ENCODE measurements at regions not wholly inside any gene's neighbourhood (a gene's known extent, or its start where the extent isn't known, plus 50 kb on each side); places are given as distances from the start of the nearest gene placed in this dataset.

DNA sequence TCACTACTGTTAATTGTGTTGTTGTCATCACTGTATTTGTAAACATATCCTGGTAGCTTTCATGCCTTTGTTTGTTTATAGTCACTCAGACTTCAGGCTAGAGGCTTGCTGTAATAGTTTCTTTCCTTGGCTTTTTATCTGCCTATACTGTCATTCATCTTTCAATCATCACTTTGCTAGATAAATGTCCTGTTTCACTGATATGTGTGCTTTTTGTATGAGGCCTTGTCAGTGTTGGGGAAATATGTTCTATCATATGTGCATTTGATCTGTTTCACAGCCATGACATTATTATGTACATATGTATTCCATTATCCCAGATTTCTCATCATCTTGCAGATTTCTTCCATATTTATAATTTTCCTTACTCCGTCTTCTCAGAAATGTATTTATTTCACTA lies 558.9 kb upstream of the LRFN5 start:
- DNase-seq (ENCODE audit: low read depth in 2 of 2): no peak
- H3K4me3 ChIP-seq (replicated peaks in 1 of 2; ENCODE audit: low read depth in 2 of 2, low read length in 2 of 2): no peak overlapping the region
- TF ChIP-seq, protein P1, sequence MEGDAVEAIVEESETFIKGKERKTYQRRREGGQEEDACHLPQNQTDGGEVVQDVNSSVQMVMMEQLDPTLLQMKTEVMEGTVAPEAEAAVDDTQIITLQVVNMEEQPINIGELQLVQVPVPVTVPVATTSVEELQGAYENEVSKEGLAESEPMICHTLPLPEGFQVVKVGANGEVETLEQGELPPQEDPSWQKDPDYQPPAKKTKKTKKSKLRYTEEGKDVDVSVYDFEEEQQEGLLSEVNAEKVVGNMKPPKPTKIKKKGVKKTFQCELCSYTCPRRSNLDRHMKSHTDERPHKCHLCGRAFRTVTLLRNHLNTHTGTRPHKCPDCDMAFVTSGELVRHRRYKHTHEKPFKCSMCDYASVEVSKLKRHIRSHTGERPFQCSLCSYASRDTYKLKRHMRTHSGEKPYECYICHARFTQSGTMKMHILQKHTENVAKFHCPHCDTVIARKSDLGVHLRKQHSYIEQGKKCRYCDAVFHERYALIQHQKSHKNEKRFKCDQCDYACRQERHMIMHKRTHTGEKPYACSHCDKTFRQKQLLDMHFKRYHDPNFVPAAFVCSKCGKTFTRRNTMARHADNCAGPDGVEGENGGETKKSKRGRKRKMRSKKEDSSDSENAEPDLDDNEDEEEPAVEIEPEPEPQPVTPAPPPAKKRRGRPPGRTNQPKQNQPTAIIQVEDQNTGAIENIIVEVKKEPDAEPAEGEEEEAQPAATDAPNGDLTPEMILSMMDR (IDR thresholded peaks at IDR 0.05; ENCODE audit: low read depth, low read length): no peak

DNA sequence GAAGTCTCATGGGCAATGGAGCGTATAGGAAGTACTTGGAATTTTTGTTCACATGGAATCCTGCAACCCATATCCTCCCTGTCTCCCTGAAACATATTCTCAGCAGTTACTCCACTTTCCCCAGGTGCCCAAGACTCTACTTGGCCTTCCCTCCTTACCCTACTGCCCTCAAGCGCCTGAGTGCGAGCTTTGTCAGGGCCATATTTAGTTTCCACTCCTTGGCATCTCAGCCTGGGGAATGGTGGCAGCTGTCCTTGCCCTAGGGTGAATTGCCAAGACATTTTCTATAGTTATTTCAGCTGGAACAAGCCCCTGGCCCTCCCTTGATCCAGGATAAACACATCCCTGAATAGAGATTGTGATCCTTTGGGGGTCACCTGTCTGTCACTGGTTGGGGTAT lies 569.3 kb upstream of the LRFN5 start:
- TF ChIP-seq, protein P1 (IDR thresholded peaks at IDR 0.05; ENCODE audit: low read depth, low read length): no peak
- H3K4me3 ChIP-seq (replicated peaks in 1 of 2; ENCODE audit: low read depth in 2 of 2, low read length in 2 of 2): no peak overlapping the region
- DNase-seq (ENCODE audit: low read depth in 2 of 2): no peak

GRCh38 chr14:41034969-41035368 lies 571.7 kb upstream of the LRFN5 start:
- TF ChIP-seq, protein P1 (IDR thresholded peaks at IDR 0.05; ENCODE audit: low read depth, low read length): no peak
- no peak for DNase-seq (ENCODE audit: low read depth in 2 of 2)
- no peak overlapping the region for H3K4me3 ChIP-seq (replicated peaks in 1 of 2; ENCODE audit: low read depth in 2 of 2, low read length in 2 of 2)

GRCh38 chr14:41022932-41023331 lies 583.7 kb upstream of the LRFN5 start:
- peak in 1 of 2 donors; percentile 3 for DNase-seq (ENCODE audit: low read depth in 2 of 2)
- H3K4me3 ChIP-seq (replicated peaks in 1 of 2; ENCODE audit: low read depth in 2 of 2, low read length in 2 of 2): no peak overlapping the region
- TF ChIP-seq, protein P1 (IDR thresholded peaks at IDR 0.05; ENCODE audit: low read depth, low read length): no peak

DNA sequence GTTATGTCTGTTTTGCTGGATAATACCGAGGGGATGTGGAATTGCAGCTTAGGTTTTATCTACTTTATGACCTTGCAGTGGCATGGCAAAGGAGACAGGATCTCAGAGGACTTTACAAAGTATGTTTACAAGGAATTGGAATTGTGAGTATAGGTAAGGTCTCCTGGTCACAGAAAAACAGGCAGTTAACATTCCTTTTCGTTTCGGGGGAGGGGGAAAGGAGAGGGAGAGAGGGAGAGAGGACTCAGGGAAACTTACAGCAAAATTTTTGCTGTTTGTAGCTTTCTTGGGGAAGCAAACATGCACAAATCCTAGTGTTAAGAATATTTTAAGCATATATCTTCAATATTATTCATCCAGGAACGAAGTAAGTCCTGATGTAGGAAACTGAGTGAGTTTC lies 590.5 kb upstream of the LRFN5 start:
- TF ChIP-seq, protein P1 (IDR thresholded peaks at IDR 0.05; ENCODE audit: low read depth, low read length): no peak
- DNase-seq (ENCODE audit: low read depth in 2 of 2): no peak
- H3K4me3 ChIP-seq (replicated peaks in 1 of 2; ENCODE audit: low read depth in 2 of 2, low read length in 2 of 2): no peak overlapping the region

- TF ChIP-seq, protein P1 (IDR thresholded peaks at IDR 0.05; ENCODE audit: low read depth, low read length): no peak
- no peak overlapping the region for H3K4me3 ChIP-seq (replicated peaks in 1 of 2; ENCODE audit: low read depth in 2 of 2, low read length in 2 of 2)
- no peak for DNase-seq (ENCODE audit: low read depth in 2 of 2)
These were observed 606.3 kb upstream of the LRFN5 start for GRCh38 chr14:41000350-41000749.

DNA sequence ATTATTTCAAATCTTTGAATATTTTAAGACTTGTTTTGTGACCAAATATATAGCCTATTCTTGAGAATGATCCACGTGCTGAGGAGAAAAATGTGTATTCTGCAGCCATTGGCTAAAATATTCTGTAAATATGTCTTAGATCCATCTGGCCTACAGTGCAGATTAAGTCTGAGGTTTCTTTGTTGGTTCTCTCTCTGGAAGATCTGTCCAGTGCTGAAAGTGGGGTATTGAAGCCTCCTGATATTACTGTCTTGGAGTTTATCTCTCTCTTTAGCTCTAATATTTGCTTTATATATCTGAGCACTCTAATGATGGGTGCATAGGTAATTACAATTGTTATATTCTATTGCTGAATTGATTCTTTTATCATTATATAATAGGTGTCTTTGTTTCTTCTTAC lies 617.4 kb upstream of the LRFN5 start:
- no peak for DNase-seq (ENCODE audit: low read depth in 2 of 2)
- no peak overlapping the region for H3K4me3 ChIP-seq (replicated peaks in 1 of 2; ENCODE audit: low read depth in 2 of 2, low read length in 2 of 2)
- TF ChIP-seq, protein P1 (IDR thresholded peaks at IDR 0.05; ENCODE audit: low read depth, low read length): no peak

Data from cardiac fibroblast (primary cell).